Chondrocyte (in vitro differentiated cells): ENCODE measurements at regions not wholly inside any gene's neighbourhood (a gene's known extent, or its start where the extent isn't known, plus 50 kb on each side); places are given as distances from the start of the nearest gene placed in this dataset.

ENCODE experiments used
- DNase-seq: peaks from one replicate; pipeline ENCODE4 v3.0.0; 2021; ENCODE audit warnings: mixed read lengths, low spot score
- H3K27ac Mint-ChIP-seq: one replicate; pipeline ENCODE4 v1.8.0; 2021; ENCODE audit warnings: mild to moderate bottlenecking, moderate library complexity, mixed read lengths; ENCODE audit not compliant: unreplicated experiment
- H3K27me3 Mint-ChIP-seq: 2 replicates; pipeline ENCODE4 v1.8.0; 2021; ENCODE audit warnings: low read depth, mixed read lengths
- H3K36me3 Mint-ChIP-seq: 2 replicates; pipeline ENCODE4 v1.8.0; 2021; ENCODE audit warnings: low read depth, mixed read lengths
- H3K4me1 Mint-ChIP-seq: 2 replicates; pipeline ENCODE4 v1.8.0; 2021; ENCODE audit warnings: low read depth, mild to moderate bottlenecking, mixed read lengths
- H3K4me3 Mint-ChIP-seq: one replicate; pipeline ENCODE4 v1.8.0; 2021; ENCODE audit warnings: mild to moderate bottlenecking, moderate library complexity, mixed read lengths; ENCODE audit not compliant: unreplicated experiment
- H3K9me3 Mint-ChIP-seq: 2 replicates; pipeline ENCODE4 v1.8.0; 2021; ENCODE audit warnings: low read depth, mixed read lengths
- TF ChIP-seq, protein P1 (sequence below): fragments of 200-600 bp; sonication (generic); IDR thresholded peaks from 2 replicates; pipeline ENCODE4 v1.5.0; 2021; ENCODE audit warnings: antibody characterized with exemption, mild to moderate bottlenecking, moderate library complexity

DNA sequence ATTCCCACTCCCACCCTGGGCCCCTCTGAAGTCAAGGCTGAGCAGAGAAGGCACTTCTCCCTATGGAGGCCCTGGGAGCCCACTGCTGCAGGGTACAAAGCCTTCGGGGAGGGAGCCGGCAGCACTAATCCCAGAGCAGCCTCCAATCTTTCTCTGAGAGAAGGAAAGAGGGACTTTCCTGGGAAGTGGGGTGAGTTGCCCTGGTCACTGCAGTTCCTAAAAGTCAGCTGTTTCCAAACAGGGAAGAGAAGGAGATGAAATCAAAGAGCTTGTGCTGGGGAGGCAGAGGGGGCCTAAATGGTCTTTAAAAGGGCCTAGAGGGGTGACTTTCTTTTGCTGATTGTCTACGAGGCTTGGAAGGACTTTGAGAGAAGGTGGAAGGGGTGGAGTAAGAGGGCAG, 264.7 kb downstream of the TNS1 start:
- Mint-ChIP-seq H3K4me1 (peaks cover 13% of the 10 kb centered on the region), H3K36me3 (peaks cover 34% of the 10 kb centered on the region), H3K9me3 (no peaks in the 10 kb centered on the region), H3K27ac (no peak overlapping the region), H3K27me3 (no peaks in the 10 kb centered on the region), H3K4me3 (no peak overlapping the region)
- no peak for DNase-seq
- TF ChIP-seq, protein P1, sequence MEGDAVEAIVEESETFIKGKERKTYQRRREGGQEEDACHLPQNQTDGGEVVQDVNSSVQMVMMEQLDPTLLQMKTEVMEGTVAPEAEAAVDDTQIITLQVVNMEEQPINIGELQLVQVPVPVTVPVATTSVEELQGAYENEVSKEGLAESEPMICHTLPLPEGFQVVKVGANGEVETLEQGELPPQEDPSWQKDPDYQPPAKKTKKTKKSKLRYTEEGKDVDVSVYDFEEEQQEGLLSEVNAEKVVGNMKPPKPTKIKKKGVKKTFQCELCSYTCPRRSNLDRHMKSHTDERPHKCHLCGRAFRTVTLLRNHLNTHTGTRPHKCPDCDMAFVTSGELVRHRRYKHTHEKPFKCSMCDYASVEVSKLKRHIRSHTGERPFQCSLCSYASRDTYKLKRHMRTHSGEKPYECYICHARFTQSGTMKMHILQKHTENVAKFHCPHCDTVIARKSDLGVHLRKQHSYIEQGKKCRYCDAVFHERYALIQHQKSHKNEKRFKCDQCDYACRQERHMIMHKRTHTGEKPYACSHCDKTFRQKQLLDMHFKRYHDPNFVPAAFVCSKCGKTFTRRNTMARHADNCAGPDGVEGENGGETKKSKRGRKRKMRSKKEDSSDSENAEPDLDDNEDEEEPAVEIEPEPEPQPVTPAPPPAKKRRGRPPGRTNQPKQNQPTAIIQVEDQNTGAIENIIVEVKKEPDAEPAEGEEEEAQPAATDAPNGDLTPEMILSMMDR, result no peak

DNA sequence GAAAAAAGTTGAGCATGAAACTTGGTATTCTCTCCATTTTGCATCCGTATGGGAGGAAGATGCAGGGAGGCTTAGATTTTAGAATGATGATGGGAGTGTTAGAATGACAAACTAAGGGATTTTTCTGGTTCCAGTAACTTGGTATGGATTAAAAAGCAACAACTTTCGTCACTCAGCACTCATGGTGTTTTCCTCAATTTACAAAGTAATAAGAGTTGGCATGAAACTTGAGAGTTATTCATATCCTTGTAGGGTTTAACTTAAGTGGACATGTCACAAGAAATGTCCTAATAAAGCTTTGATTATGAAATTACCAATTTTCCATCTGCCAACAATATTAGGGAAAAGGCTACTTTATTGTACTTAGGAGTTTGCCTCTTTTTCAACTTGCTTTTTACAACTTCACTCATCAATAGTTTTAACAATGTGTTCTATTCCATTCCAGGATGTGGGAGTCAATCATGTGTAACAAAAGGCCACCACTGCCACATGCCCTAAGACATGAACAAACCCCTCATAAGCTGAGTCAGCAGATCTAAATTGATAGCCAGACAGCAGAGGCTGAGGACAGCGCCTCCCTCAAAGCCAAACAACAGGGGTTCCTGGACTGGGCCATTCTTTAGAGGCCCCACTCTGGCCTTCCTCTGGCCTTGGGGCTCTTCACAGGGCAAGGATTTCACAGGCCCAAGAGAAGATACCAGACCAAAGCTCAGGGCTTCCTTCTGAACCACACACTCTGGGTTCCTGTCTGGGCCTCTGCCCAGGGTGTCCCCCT, 265.8 kb downstream of the TNS1 start:
- TF ChIP-seq, protein P1, result no peak
- Mint-ChIP-seq H3K27me3 (no peaks in the 10 kb centered on the region), H3K27ac (no peak overlapping the region), H3K36me3 (peaks cover 33% of the 10 kb centered on the region), H3K9me3 (no peaks in the 10 kb centered on the region), H3K4me3 (no peak overlapping the region), H3K4me1 (peaks cover 20% of the 10 kb centered on the region)
- DNase-seq, result no peak

DNA sequence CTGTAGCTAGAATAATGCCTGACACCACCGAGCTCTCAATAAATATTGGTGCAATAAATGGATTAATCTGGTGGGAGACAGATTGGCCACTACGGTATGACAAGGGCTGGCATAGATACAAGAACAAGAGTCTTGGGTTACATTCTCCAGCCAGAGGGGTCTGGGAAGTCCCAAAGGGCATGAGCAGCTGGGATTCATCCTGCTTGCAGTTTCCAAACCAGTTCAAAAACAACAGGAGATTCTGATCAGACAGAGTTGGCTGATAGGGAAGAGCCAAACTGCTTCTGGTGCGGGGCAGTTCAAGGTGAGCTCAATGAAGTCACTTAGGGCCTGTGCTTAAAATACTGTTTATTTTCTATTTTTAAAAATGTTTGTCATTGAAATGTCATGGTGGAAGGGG, 266.9 kb downstream of the TNS1 start:
- Mint-ChIP-seq H3K9me3 (no peaks in the 10 kb centered on the region), H3K36me3 (peaks cover 33% of the 10 kb centered on the region), H3K27ac (no peak overlapping the region), H3K4me3 (no peak overlapping the region), H3K27me3 (no peaks in the 10 kb centered on the region), H3K4me1 (peaks cover 20% of the 10 kb centered on the region)
- TF ChIP-seq, protein P1, result no peak
- DNase-seq, result no peak

DNA sequence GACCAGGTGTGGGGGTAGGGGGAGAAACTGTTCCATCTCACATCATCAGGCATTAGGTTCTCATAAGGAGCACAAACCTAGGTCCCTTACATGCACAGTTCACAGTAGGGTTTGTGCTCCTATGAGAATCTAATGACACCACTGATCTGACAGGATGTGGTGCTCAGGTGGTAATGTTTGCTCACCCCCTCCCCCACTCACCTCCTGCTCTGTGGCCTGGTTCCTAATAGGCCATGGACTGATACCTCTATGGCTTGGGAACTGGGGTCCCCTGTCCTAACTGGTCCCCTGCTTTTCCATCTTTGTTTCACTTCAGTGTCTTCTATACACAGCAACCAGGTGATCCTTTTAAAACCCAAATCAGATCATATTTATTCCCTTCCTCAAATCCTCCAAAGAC, 267.8 kb downstream of the TNS1 start:
- Mint-ChIP-seq H3K4me1 (peaks cover 20% of the 10 kb centered on the region), H3K27me3 (no peaks in the 10 kb centered on the region), H3K9me3 (no peaks in the 10 kb centered on the region), H3K4me3 (no peak overlapping the region), H3K27ac (no peak overlapping the region), H3K36me3 (peaks cover 33% of the 10 kb centered on the region)
- no peak for DNase-seq
- TF ChIP-seq, protein P1, result no peak

DNA sequence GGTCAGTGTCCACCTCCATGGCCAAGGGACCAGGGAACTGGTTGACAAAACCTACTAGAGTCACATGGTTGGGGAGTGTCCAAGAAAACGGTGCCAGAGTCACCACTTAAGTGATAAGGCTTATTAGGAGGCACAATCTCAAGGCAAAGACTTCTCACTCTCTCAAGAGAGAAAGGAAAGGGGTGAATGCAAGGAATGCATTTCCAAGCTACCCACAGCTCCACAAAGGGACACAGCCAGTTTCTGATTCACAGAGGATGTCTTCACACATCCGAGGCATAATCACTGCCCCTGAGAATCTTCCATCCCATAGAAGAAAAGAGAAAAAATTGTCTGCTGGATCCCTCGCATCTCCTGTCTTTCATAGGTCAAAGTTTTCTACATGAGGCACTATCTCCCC, 269.3 kb downstream of the TNS1 start:
- TF ChIP-seq, protein P1, result no peak
- no peak for DNase-seq
- no peaks in the 10 kb centered on the region for H3K9me3 Mint-ChIP-seq
- H3K4me1 Mint-ChIP-seq, result peaks cover 31% of the 10 kb centered on the region
- no peak overlapping the region for H3K4me3 Mint-ChIP-seq
- H3K27me3 Mint-ChIP-seq, result no peaks in the 10 kb centered on the region
- peaks cover 27% of the 10 kb centered on the region for H3K36me3 Mint-ChIP-seq
- H3K27ac Mint-ChIP-seq, result no peak overlapping the region
